Neural progenitor cell (in vitro differentiated cells): ENCODE measurements at regions not wholly inside any gene's neighbourhood (a gene's known extent, or its start where the extent isn't known, plus 50 kb on each side); places are given as distances from the start of the nearest gene placed in this dataset.
A peak's percentile ranks its signal among the peaks of the same experiment; 100 is the strongest.

Experiments
- DNase-seq: peaks from one replicate; pipeline ENCODE4 v3.0.0-alpha.2; 2016; ENCODE audit warnings: low spot score
- H2AFZ ChIP-seq: fragments of 200-600 bp; sonication (generic); replicated peaks from 2 replicates; pipeline ENCODE4 v1.6.1; 2016; ENCODE audit warnings: antibody characterized with exemption
- H3F3A ChIP-seq: fragments of 200-600 bp; sonication (generic); 2 replicates; pipeline ENCODE4 v1.6.1; 2016; ENCODE audit warnings: antibody characterized with exemption, low read depth
- H3K27ac ChIP-seq: fragments of 200-600 bp; sonication (generic); 2 replicates; pipeline ENCODE4 v1.5.1; 2016; ENCODE audit warnings: mild to moderate bottlenecking
- H3K27me3 ChIP-seq: fragments of 200-600 bp; sonication (generic); 2 replicates; pipeline ENCODE4 v1.6.1; 2016; ENCODE audit warnings: mild to moderate bottlenecking, moderate library complexity
- H3K36me3 ChIP-seq: fragments of 200-600 bp; sonication (generic); 2 replicates; pipeline ENCODE4 v1.5.1; 2016
- H3K4me1 ChIP-seq: fragments of 200-600 bp; sonication (generic); 2 replicates; pipeline ENCODE4 v1.6.1; 2016; ENCODE audit warnings: mixed run types
- H3K4me2 ChIP-seq: fragments of 200-600 bp; sonication (generic); 2 replicates; pipeline ENCODE4 v1.6.1; 2016
- H3K4me3 ChIP-seq: fragments of 200-600 bp; sonication (generic); 2 replicates; pipeline ENCODE4 v1.5.1; 2016
- H3K79me2 ChIP-seq: fragments of 200-600 bp; sonication (generic); 2 replicates; pipeline ENCODE4 v1.6.1; 2016; ENCODE audit warnings: low read depth
- H3K9ac ChIP-seq: fragments of 200-600 bp; sonication (generic); 2 replicates; pipeline ENCODE4 v1.6.1; 2016
- H3K9me3 ChIP-seq: fragments of 200-600 bp; sonication (generic); 2 replicates; pipeline ENCODE4 v1.5.1; 2016; ENCODE audit warnings: low read depth
- H4K20me1 ChIP-seq: fragments of 200-600 bp; sonication (generic); 2 replicates; pipeline ENCODE4 v1.6.1; 2016; ENCODE audit warnings: low read depth
- H3K27ac Mint-ChIP-seq: 3 replicates; pipeline ENCODE4 v1.8.0; 2021; ENCODE audit warnings: mixed read lengths
- H3K27me3 Mint-ChIP-seq: 2 replicates; pipeline ENCODE4 v1.8.0; 2022; ENCODE audit warnings: low read depth, mild to moderate bottlenecking, inconsistent platforms, moderate library complexity, mixed read lengths; ENCODE audit not compliant: insufficient read depth
- H3K36me3 Mint-ChIP-seq: 3 replicates; pipeline ENCODE4 v1.8.0; 2021; ENCODE audit warnings: mixed read lengths
- H3K4me1 Mint-ChIP-seq: 3 replicates; pipeline ENCODE4 v1.8.0; 2021; ENCODE audit warnings: mixed read lengths
- H3K4me3 Mint-ChIP-seq: 3 replicates; pipeline ENCODE4 v1.8.0; 2021; ENCODE audit warnings: mild to moderate bottlenecking, moderate library complexity, mixed read lengths
- H3K9me3 Mint-ChIP-seq: 3 replicates; pipeline ENCODE4 v1.8.0; 2020; ENCODE audit warnings: mixed read lengths
- EZH2 ChIP-seq: fragments of 200-600 bp; sonication (generic); IDR thresholded peaks from 2 replicates; pipeline ENCODE4 v1.6.1; 2017; ENCODE audit warnings: antibody characterized with exemption, mild to moderate bottlenecking, moderate library complexity
- EZH2phosphoT487 ChIP-seq: fragments of 200-600 bp; sonication (generic); IDR thresholded peaks from 2 replicates; pipeline ENCODE4 v1.6.1; 2017; ENCODE audit warnings: antibody characterized with exemption
- TF ChIP-seq, protein P1 (sequence below): fragments of 200-600 bp; sonication (generic); IDR thresholded peaks from 2 replicates; pipeline ENCODE4 v1.5.1; 2017; ENCODE audit warnings: antibody characterized with exemption, mild to moderate bottlenecking

DNA sequence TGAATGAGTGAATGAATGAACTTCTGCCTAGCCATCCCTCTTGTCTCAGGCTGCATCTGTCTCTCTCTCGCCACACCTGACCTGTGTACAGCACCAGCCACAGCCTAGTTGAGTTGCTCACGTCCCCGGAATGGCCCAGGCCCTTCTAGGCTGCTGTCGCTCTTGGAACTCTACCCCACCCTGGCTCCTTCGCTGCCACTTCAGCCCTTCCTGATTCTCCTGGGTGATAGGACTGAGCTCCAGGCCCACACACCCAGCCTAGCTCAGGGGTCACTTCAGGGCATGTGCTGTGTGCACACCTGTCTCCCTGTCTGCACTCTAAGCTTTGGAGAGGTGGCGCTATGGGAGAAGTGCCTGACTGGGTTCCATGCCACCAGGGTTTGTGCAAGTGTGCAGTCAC lies 236.6 kb downstream of the GLI2 start:
- peaks cover 6% of the 10 kb centered on the region for H3K27me3 Mint-ChIP-seq
- no peak for DNase-seq
- no peaks in the 10 kb centered on the region for H3K36me3 ChIP-seq
- H3K4me1 ChIP-seq: no peaks in the 10 kb centered on the region
- H3K27ac Mint-ChIP-seq: peak overlapping the region; percentile 26
- H3K9me3 Mint-ChIP-seq: no peaks in the 10 kb centered on the region
- H3K9me3 ChIP-seq: no peaks in the 10 kb centered on the region
- H3K36me3 Mint-ChIP-seq: peaks cover 42% of the 10 kb centered on the region
- H3K27ac ChIP-seq: no peak overlapping the region
- no peak overlapping the region for H3K4me3 Mint-ChIP-seq
- no peaks in the 10 kb centered on the region for H3K27me3 ChIP-seq
- no peak overlapping the region for H3K4me2 ChIP-seq
- TF ChIP-seq EZH2 (no peak), EZH2phosphoT487 (no peak)
- TF ChIP-seq, protein P1, sequence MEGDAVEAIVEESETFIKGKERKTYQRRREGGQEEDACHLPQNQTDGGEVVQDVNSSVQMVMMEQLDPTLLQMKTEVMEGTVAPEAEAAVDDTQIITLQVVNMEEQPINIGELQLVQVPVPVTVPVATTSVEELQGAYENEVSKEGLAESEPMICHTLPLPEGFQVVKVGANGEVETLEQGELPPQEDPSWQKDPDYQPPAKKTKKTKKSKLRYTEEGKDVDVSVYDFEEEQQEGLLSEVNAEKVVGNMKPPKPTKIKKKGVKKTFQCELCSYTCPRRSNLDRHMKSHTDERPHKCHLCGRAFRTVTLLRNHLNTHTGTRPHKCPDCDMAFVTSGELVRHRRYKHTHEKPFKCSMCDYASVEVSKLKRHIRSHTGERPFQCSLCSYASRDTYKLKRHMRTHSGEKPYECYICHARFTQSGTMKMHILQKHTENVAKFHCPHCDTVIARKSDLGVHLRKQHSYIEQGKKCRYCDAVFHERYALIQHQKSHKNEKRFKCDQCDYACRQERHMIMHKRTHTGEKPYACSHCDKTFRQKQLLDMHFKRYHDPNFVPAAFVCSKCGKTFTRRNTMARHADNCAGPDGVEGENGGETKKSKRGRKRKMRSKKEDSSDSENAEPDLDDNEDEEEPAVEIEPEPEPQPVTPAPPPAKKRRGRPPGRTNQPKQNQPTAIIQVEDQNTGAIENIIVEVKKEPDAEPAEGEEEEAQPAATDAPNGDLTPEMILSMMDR: no peak
- no peaks in the 10 kb centered on the region for H3K4me1 Mint-ChIP-seq
- H3F3A ChIP-seq: no peaks in the 10 kb centered on the region
- no peak overlapping the region for H2AFZ ChIP-seq
- H3K9ac ChIP-seq: no peak overlapping the region
- no peak overlapping the region for H3K4me3 ChIP-seq
- H3K79me2 ChIP-seq: no peaks in the 10 kb centered on the region
- H4K20me1 ChIP-seq: no peaks in the 10 kb centered on the region

DNA sequence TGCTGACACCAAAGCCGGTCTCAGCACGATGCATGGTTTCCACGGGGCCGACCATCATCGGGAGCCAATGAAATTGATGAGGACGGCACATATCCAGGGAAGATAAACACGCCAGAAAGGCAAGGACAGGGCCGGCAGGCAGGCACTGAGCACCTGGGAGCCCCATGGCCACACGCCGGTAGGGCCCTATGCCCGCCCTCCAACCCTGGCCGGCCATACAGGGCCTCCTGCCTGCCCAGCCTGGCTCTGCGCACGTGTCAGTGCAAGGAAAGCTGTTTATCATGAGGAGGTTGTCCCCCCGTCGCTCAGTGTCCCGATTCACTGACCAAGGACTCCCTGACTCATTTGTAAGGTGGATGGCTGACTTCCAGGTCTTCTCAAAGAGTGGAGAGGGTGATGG lies 237.5 kb downstream of the GLI2 start:
- no peak overlapping the region for H3K9ac ChIP-seq
- peaks cover 43% of the 10 kb centered on the region for H3K36me3 Mint-ChIP-seq
- H3K4me1 Mint-ChIP-seq: no peaks in the 10 kb centered on the region

DNA sequence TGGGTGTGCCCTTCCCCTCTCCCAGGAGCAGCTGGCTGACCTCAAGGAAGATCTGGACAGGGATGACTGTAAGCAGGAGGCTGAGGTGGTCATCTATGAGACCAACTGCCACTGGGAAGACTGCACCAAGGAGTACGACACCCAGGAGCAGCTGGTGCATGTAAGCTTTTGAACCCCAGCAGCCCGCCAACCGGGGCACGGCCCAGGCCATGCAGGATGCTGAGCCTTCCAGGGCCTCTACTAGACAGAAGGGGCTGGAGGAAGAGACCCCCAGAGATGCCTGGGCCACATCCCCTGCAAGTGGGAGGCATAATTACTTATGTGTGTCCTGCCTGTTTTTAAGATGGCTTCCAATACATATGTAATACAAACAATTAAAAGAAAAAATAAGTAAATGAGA lies 239.3 kb downstream of the GLI2 start:
- H3K27me3 Mint-ChIP-seq: peaks cover 7% of the 10 kb centered on the region

More for the DNA sequence above, 237.5 kb downstream of the GLI2 start:
- H3K4me1 ChIP-seq: no peaks in the 10 kb centered on the region
- no peak overlapping the region for H3K27ac ChIP-seq
- no peaks in the 10 kb centered on the region for H3K79me2 ChIP-seq
- no peaks in the 10 kb centered on the region for H3K27me3 ChIP-seq
- Mint-ChIP-seq H3K9me3 (no peaks in the 10 kb centered on the region), H3K27me3 (peaks cover 6% of the 10 kb centered on the region), H3K4me3 (no peak overlapping the region), H3K27ac (peak overlapping the region; percentile 43)
- H3F3A ChIP-seq: no peaks in the 10 kb centered on the region
- no peaks in the 10 kb centered on the region for H3K36me3 ChIP-seq
- no peaks in the 10 kb centered on the region for H3K9me3 ChIP-seq
- H4K20me1 ChIP-seq: no peaks in the 10 kb centered on the region
- no peak for TF ChIP-seq EZH2phosphoT487
- no peak for TF ChIP-seq EZH2
- TF ChIP-seq, protein P1: no peak
- DNase-seq: no peak
- H3K4me3 ChIP-seq: no peak overlapping the region
- H2AFZ ChIP-seq: no peak overlapping the region
- no peak overlapping the region for H3K4me2 ChIP-seq

More for the DNA sequence above, 239.3 kb downstream of the GLI2 start:
- Histone ChIP-seq H3F3A (no peaks in the 10 kb centered on the region), H3K4me1 (no peaks in the 10 kb centered on the region), H3K9ac (no peak overlapping the region), H3K4me2 (no peak overlapping the region), H3K36me3 (no peaks in the 10 kb centered on the region), H2AFZ (no peak overlapping the region), H3K27me3 (no peaks in the 10 kb centered on the region), H4K20me1 (no peaks in the 10 kb centered on the region), H3K27ac (no peak overlapping the region), H3K9me3 (no peaks in the 10 kb centered on the region), H3K79me2 (no peaks in the 10 kb centered on the region), H3K4me3 (no peak overlapping the region)
- DNase-seq: no peak
- peaks cover 41% of the 10 kb centered on the region for H3K36me3 Mint-ChIP-seq
- H3K27ac Mint-ChIP-seq: no peak overlapping the region
- no peaks in the 10 kb centered on the region for H3K4me1 Mint-ChIP-seq
- H3K4me3 Mint-ChIP-seq: no peak overlapping the region
- TF ChIP-seq EZH2phosphoT487 (no peak), EZH2 (no peak)
- TF ChIP-seq, protein P1: no peak
- no peaks in the 10 kb centered on the region for H3K9me3 Mint-ChIP-seq
